GM18517 (cell line): ENCODE measurements at regions not wholly inside any gene's neighbourhood (a gene's known extent, or its start where the extent isn't known, plus 50 kb on each side); places are given as distances from the start of the nearest gene placed in this dataset.
A peak's percentile ranks its signal among the peaks of the same experiment; 100 is the strongest.
"Not testable (repeated sequence)": the region's sequence is repeated elsewhere in the genome, so short reads cannot be mapped to it uniquely, and the experiment has no call there.

Experiments used
- ATAC-seq: cut with Tn5 transposase; IDR thresholded peaks from one replicate; pipeline ENCODE4 v1.9.1; 2021; ENCODE audit warnings: mild to moderate bottlenecking, moderate library complexity; ENCODE audit not compliant: unreplicated experiment

- no peak for ATAC-seq
These were observed 325.6 kb downstream of the NR4A2 start for GRCh38 chr2:156006721-156007618.

GRCh38 chr2:156005999-156006712 is 326.4 kb downstream of the NR4A2 start:
- no peak for ATAC-seq

- no peak for ATAC-seq
These were observed 327.0 kb downstream of the NR4A2 start for GRCh38 chr2:156005531-156005930.

- no peak for ATAC-seq
These were observed 328.1 kb downstream of the NR4A2 start for GRCh38 chr2:156004459-156004858.

- ATAC-seq = no peak
These were observed 328.7 kb downstream of the NR4A2 start for GRCh38 chr2:156003780-156004179.

- ATAC-seq = no peak
These were observed 330.7 kb downstream of the NR4A2 start for GRCh38 chr2:156001851-156002250.

GRCh38 chr2:155997538-155997937 is 335.0 kb downstream of the NR4A2 start:
- no peak for ATAC-seq

GRCh38 chr2:155994315-155994714 is 338.2 kb downstream of the NR4A2 start:
- no peak for ATAC-seq

- no peak for ATAC-seq
These were observed 348.7 kb downstream of the NR4A2 start for GRCh38 chr2:155983845-155984244.

- ATAC-seq = no peak
These were observed 350.4 kb downstream of the NR4A2 start for GRCh38 chr2:155982135-155982534.

- peak; percentile 79 for ATAC-seq
These were observed 351.5 kb downstream of the NR4A2 start for GRCh38 chr2:155980941-155981560.

GRCh38 chr2:155975734-155976133 is 356.8 kb downstream of the NR4A2 start:
- ATAC-seq = no peak

GRCh38 chr2:155972916-155973315 is 359.6 kb downstream of the NR4A2 start:
- ATAC-seq = no peak

- ATAC-seq = not testable (repeated sequence)
These were observed 366.5 kb downstream of the NR4A2 start for GRCh38 chr2:155966064-155966471.

- no peak for ATAC-seq
These were observed 367.0 kb downstream of the NR4A2 start for GRCh38 chr2:155965415-155966063.

- no peak for ATAC-seq
These were observed 370.9 kb downstream of the NR4A2 start for GRCh38 chr2:155961641-155962040.

- no peak for ATAC-seq
These were observed 373.7 kb downstream of the NR4A2 start for GRCh38 chr2:155958834-155959233.

GRCh38 chr2:155947069-155947468 is 385.5 kb downstream of the NR4A2 start:
- no peak for ATAC-seq

GRCh38 chr2:155944218-155944617 is 388.3 kb downstream of the NR4A2 start:
- no peak for ATAC-seq

GRCh38 chr2:155930312-155930711 is 402.2 kb downstream of the NR4A2 start:
- no peak for ATAC-seq

GRCh38 chr2:155917380-155917779 is 415.1 kb downstream of the NR4A2 start:
- ATAC-seq = no peak
